Activated CD4-positive, alpha-beta memory T cell treated with anti-CD3 and anti-CD28 coated beads for 36 hours (primary cell): ENCODE measurements at regions not wholly inside any gene's neighbourhood (a gene's known extent, or its start where the extent isn't known, plus 50 kb on each side); places are given as distances from the start of the nearest gene placed in this dataset.

Experiments
- CTCF ChIA-PET: fragments of 350-600 bp; sonication (Branson Sonifier 250); formaldehyde crosslinking; loops from one replicate; lab custom pipeline; 2021; ENCODE audit warnings: antibody characterized with exemption, inconsistent platforms; lab: Charles Lee
- POLR2A ChIA-PET: fragments of 350-600 bp; sonication (Branson Sonifier 250); formaldehyde crosslinking; loops from one replicate; lab custom pipeline; 2021; ENCODE audit warnings: antibody characterized with exemption; lab: Charles Lee
- DNase-seq: peaks from one replicate; pipeline ENCODE4 v3.0.0-alpha.2; 2020
- H3K27ac Mint-ChIP-seq: one replicate; pipeline ENCODE4 v1.8.0; 2021; ENCODE audit warnings: mixed read lengths
- H3K27me3 Mint-ChIP-seq: one replicate; pipeline ENCODE4 v1.8.0; 2021; ENCODE audit warnings: mixed read lengths
- H3K36me3 Mint-ChIP-seq: one replicate; pipeline ENCODE4 v1.8.0; 2021; ENCODE audit warnings: mixed read lengths
- H3K4me1 Mint-ChIP-seq: one replicate; pipeline ENCODE4 v1.8.0; 2021; ENCODE audit warnings: low read depth, mixed read lengths
- H3K4me3 Mint-ChIP-seq: one replicate; pipeline ENCODE4 v1.8.0; 2021; ENCODE audit warnings: mild to moderate bottlenecking, mixed read lengths
- H3K9me3 Mint-ChIP-seq: one replicate; pipeline ENCODE4 v1.8.0; 2021; ENCODE audit warnings: mixed read lengths
- intact Hi-C: fragments of 100-400 bp; cut with micrococcal nuclease; formaldehyde crosslinking; loops from one replicate; pipeline ENCODE4 v1.15.1; 2023

DNA sequence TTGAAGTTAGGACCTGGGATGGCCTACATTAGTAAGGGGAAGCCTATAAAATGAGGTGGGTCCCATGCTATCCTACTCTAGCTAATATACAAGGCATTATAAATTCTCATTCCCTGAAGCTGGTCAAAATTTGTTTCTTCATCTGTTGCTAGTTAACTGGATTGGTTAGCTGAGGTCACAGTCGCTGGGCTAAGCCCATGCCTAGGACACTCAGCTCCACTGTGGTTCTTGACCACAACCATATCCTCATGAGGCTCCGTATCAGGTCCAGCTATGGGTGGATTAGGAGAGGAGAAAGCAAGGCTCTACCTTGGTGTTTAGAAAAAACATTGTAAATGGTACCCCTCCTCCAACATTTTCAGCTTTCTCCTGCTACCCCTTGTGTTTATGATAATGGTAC lies 52.8 kb upstream of the RAI14 start:
- no peaks in the 10 kb centered on the region for H3K9me3 Mint-ChIP-seq
- H3K27ac Mint-ChIP-seq: no peak overlapping the region
- ChIA-PET POLR2A (no interaction called here), CTCF (no interaction called here)
- no peak overlapping the region for H3K4me3 Mint-ChIP-seq
- intact Hi-C loops: no loop called here
- DNase-seq: no peak
- peaks cover 9% of the 10 kb centered on the region for H3K27me3 Mint-ChIP-seq
- no peaks in the 10 kb centered on the region for H3K36me3 Mint-ChIP-seq
- peaks cover 3% of the 10 kb centered on the region for H3K4me1 Mint-ChIP-seq

DNA sequence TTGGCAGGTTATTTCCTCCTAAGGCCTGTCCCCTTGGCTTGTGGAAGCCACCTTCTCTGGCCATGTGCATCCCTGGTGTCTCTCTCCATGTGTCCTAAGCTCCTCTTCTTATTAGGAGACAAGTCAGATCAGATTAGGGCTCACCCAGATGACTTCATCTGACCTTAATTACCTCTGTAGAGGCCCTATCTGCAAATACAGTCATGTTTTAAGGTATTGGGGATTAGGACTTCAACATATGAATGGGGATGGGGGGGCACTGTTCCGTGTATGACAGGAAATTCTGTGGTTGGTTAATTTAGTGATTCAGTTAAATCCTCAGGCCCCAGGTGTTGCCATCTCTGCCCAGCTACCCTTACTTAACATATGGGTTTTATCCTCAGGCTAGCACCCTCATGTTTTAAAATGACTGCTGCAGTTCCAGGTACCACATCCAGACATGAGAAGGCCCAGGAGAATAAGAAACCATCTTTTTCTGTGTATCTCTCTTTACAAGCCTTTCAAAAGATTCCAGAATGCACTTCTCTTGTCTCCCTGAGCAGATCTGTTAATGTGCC lies 51.9 kb upstream of the RAI14 start:
- intact Hi-C loops: no loop called here
- Mint-ChIP-seq H3K27ac (no peak overlapping the region), H3K36me3 (no peaks in the 10 kb centered on the region), H3K4me1 (no peaks in the 10 kb centered on the region), H3K27me3 (peaks cover 6% of the 10 kb centered on the region), H3K4me3 (no peak overlapping the region), H3K9me3 (no peaks in the 10 kb centered on the region)
- ChIA-PET POLR2A (no interaction called here), CTCF (no interaction called here)
- DNase-seq: no peak

GRCh38 chr5:34606101-34606500 lies 50.0 kb upstream of the RAI14 start:
- DNase-seq: no peak
- Mint-ChIP-seq H3K36me3 (no peaks in the 10 kb centered on the region), H3K4me3 (no peak overlapping the region), H3K9me3 (no peaks in the 10 kb centered on the region), H3K4me1 (no peaks in the 10 kb centered on the region), H3K27me3 (peaks cover 2% of the 10 kb centered on the region), H3K27ac (no peak overlapping the region)
- POLR2A ChIA-PET: no interaction called here
- intact Hi-C loops: no loop called here
- CTCF ChIA-PET: no interaction called here
